OCI-LY1 (cell line): ENCODE measurements at regions not wholly inside any gene's neighbourhood (a gene's known extent, or its start where the extent isn't known, plus 50 kb on each side); places are given as distances from the start of the nearest gene placed in this dataset.
"Not testable (repeated sequence)": the region's sequence is repeated elsewhere in the genome, so short reads cannot be mapped to it uniquely, and the experiment has no call there.

Experiments
- H2AFZ ChIP-seq: fragments of 200-600 bp; sonication (generic), shearing (Covaris generic); 2 replicates; pipeline ENCODE4 v1.6.0; 2014; ENCODE audit warnings: antibody characterized with exemption, mild to moderate bottlenecking, low read length
- H3F3A ChIP-seq: fragments of 200-600 bp; sonication (generic), shearing (Covaris generic); 2 replicates; pipeline ENCODE4 v1.6.0; 2014; ENCODE audit warnings: mild to moderate bottlenecking, antibody characterized with exemption, low read length, moderate library complexity; ENCODE audit not compliant: insufficient read depth
- H3K27ac ChIP-seq: fragments of 200-600 bp; sonication (generic); 2 replicates; pipeline ENCODE4 v1.5.1; 2014; ENCODE audit warnings: low read length, mixed run types, mild to moderate bottlenecking, low read depth; ENCODE audit not compliant: poor library complexity, severe bottlenecking
- H3K27me3 ChIP-seq: fragments of 200-600 bp; sonication (generic); 2 replicates; pipeline ENCODE4 v1.6.0; 2014; ENCODE audit warnings: antibody characterized with exemption, mild to moderate bottlenecking, low read length, moderate library complexity; ENCODE audit not compliant: insufficient read depth
- H3K36me3 ChIP-seq: fragments of 200-600 bp; sonication (generic); 2 replicates; pipeline ENCODE4 v1.6.1; 2014; ENCODE audit warnings: mild to moderate bottlenecking, antibody characterized with exemption, low read length, moderate library complexity, mixed read lengths; ENCODE audit not compliant: insufficient read depth
- H3K4me1 ChIP-seq: fragments of 200-600 bp; sonication (generic); 2 replicates; pipeline ENCODE4 v1.5.1; 2014; ENCODE audit warnings: mild to moderate bottlenecking, low read length, moderate library complexity; ENCODE audit not compliant: insufficient read depth, severe bottlenecking
- H3K4me2 ChIP-seq: fragments of 200-600 bp; sonication (generic), shearing (Covaris generic); 2 replicates; pipeline ENCODE4 v1.6.1; 2014; ENCODE audit warnings: low read length
- H3K4me3 ChIP-seq: fragments of 200-600 bp; sonication (generic); 2 replicates; pipeline ENCODE4 v1.5.1; 2014; ENCODE audit warnings: low read length, low read depth, mild to moderate bottlenecking, mixed read lengths; ENCODE audit not compliant: poor library complexity, severe bottlenecking
- H3K79me2 ChIP-seq: fragments of 200-600 bp; shearing (Covaris generic); 2 replicates; pipeline ENCODE4 v1.6.1; 2016; ENCODE audit warnings: mixed run types, low read length, mixed read lengths; ENCODE audit not compliant: insufficient read depth
- H3K9ac ChIP-seq: fragments of 200-600 bp; sonication (generic), shearing (Covaris generic); 2 replicates; pipeline ENCODE4 v1.6.1; 2014; ENCODE audit warnings: mild to moderate bottlenecking, low read length, mixed read lengths
- H3K9me2 ChIP-seq: fragments of 200-600 bp; sonication (generic), shearing (Covaris generic); 2 replicates; pipeline ENCODE4 v1.6.1; 2014; ENCODE audit warnings: low read depth, mild to moderate bottlenecking, low read length, mixed read lengths
- H3K9me3 ChIP-seq: fragments of 200-600 bp; shearing (Covaris generic); 2 replicates; pipeline ENCODE4 v1.6.1; 2014; ENCODE audit warnings: low read length, mixed read lengths
- H4K20me1 ChIP-seq: fragments of 200-600 bp; sonication (generic), shearing (Covaris generic); 2 replicates; pipeline ENCODE4 v1.6.0; 2016; ENCODE audit warnings: mild to moderate bottlenecking, low read length; ENCODE audit not compliant: insufficient read depth
- EZH2 ChIP-seq: fragments of 200-600 bp; sonication (generic), shearing (Covaris generic); IDR thresholded peaks from 2 replicates; pipeline ENCODE4 v1.8.0; 2017; ENCODE audit warnings: borderline replicate concordance, mixed run types, mild to moderate bottlenecking, antibody characterized with exemption, low read length, moderate library complexity, mixed read lengths
- TF ChIP-seq, protein P1 (sequence below): fragments of 200-600 bp; sonication (generic), shearing (Covaris generic); IDR thresholded peaks from 2 replicates; pipeline ENCODE4 v1.5.1; 2017; ENCODE audit warnings: mild to moderate bottlenecking, antibody characterized with exemption, low read length, moderate library complexity, mixed read lengths

DNA sequence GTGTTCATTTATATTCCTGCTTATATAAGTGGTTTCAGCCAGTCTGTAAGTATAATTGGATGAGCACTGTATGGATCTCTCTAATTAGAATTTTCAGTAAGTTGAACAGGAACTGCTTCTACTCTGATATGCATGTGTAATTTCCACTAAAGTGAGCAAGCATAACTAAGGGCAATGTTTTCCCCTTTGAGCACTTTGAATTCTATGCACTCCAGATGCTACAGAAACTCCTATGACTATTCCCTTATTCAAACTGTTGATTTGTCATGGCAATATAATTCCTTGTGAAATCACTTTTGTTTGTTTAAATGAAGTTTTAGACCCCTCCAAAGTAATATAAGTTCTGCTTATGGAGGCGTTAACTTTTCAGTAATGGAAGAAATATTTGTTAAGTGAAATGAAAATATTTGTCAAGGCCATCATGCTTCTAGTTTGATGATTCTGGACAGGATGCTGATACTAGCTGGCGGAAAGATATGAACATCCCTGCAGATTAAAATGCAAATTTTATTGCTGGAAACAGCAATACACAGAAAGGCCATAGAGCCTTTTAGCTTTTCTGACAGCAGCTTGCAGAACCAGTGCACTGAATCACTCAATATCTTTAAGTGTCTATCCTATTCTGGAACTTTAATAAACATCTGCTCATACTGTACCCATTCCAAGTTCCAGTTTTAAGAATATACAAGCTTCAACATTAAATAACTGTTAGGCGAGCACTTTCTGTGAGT, 1460.8 kb downstream of the RAPGEF2 start:
- no peak overlapping the region for H3K27ac ChIP-seq
- H3K9ac ChIP-seq: no peak overlapping the region
- no peaks in the 10 kb centered on the region for H3K9me2 ChIP-seq
- no peaks in the 10 kb centered on the region for H3F3A ChIP-seq
- no peaks in the 10 kb centered on the region for H3K27me3 ChIP-seq
- H3K79me2 ChIP-seq: no peaks in the 10 kb centered on the region
- H3K4me2 ChIP-seq: no peak overlapping the region
- no peaks in the 10 kb centered on the region for H3K9me3 ChIP-seq
- H3K4me3 ChIP-seq: no peak overlapping the region
- H3K4me1 ChIP-seq: no peaks in the 10 kb centered on the region
- H4K20me1 ChIP-seq: no peaks in the 10 kb centered on the region
- no peaks in the 10 kb centered on the region for H3K36me3 ChIP-seq
- TF ChIP-seq EZH2: no peak
- TF ChIP-seq, protein P1, sequence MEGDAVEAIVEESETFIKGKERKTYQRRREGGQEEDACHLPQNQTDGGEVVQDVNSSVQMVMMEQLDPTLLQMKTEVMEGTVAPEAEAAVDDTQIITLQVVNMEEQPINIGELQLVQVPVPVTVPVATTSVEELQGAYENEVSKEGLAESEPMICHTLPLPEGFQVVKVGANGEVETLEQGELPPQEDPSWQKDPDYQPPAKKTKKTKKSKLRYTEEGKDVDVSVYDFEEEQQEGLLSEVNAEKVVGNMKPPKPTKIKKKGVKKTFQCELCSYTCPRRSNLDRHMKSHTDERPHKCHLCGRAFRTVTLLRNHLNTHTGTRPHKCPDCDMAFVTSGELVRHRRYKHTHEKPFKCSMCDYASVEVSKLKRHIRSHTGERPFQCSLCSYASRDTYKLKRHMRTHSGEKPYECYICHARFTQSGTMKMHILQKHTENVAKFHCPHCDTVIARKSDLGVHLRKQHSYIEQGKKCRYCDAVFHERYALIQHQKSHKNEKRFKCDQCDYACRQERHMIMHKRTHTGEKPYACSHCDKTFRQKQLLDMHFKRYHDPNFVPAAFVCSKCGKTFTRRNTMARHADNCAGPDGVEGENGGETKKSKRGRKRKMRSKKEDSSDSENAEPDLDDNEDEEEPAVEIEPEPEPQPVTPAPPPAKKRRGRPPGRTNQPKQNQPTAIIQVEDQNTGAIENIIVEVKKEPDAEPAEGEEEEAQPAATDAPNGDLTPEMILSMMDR: no peak
- no peak overlapping the region for H2AFZ ChIP-seq

DNA sequence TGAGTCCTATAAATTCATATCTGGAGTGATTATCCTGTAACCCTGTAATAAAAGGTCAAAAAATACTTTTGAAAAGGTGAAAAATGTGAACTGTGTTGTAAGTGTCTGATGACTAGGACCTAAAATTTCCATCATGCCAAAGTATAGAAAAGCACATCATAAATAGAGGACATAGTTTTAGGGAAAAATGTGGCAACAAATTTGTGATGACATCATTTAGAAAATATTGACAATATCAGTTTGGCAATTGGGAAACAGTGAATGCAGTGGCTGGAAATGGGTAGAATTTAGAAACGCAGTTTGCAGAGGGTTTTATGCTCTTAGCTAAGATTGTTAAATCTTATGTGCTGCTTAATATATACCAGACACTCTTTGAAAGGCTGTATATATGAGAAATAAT, 1464.8 kb downstream of the RAPGEF2 start:
- no peak overlapping the region for H3K4me3 ChIP-seq
- H3F3A ChIP-seq: no peaks in the 10 kb centered on the region
- no peak overlapping the region for H2AFZ ChIP-seq
- TF ChIP-seq, protein P1: no peak
- TF ChIP-seq EZH2: no peak
- no peak overlapping the region for H3K27ac ChIP-seq
- no peaks in the 10 kb centered on the region for H3K9me3 ChIP-seq
- H3K9ac ChIP-seq: no peak overlapping the region
- no peaks in the 10 kb centered on the region for H3K27me3 ChIP-seq
- H3K4me1 ChIP-seq: no peaks in the 10 kb centered on the region
- no peaks in the 10 kb centered on the region for H4K20me1 ChIP-seq
- H3K36me3 ChIP-seq: no peaks in the 10 kb centered on the region
- H3K4me2 ChIP-seq: no peak overlapping the region
- no peaks in the 10 kb centered on the region for H3K9me2 ChIP-seq
- no peaks in the 10 kb centered on the region for H3K79me2 ChIP-seq

DNA sequence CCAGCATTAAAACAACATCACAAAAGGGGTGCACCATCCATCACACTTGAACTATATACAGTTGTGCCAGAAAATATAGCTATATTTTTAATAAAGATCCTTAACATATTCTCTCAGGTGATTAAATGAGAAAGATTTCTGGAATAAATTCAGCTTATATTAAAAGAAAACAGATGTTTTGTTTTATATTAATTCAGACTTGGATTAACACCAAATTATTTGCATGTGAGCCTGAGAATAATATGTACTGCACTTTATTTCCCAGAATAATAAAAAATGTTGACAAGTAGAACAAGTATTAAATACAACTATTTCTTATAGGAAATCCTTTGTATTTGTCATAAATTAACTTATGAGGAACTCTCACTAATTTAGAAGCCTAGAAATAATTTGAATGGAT, 1467.4 kb downstream of the RAPGEF2 start:
- no peaks in the 10 kb centered on the region for H3K27me3 ChIP-seq
- H3K9ac ChIP-seq: no peak overlapping the region
- TF ChIP-seq, protein P1: no peak
- no peak for TF ChIP-seq EZH2
- H3K9me2 ChIP-seq: no peaks in the 10 kb centered on the region
- no peak overlapping the region for H3K4me2 ChIP-seq
- no peaks in the 10 kb centered on the region for H3K4me1 ChIP-seq
- H4K20me1 ChIP-seq: no peaks in the 10 kb centered on the region
- H3K27ac ChIP-seq: no peak overlapping the region
- no peak overlapping the region for H2AFZ ChIP-seq
- no peaks in the 10 kb centered on the region for H3K79me2 ChIP-seq
- H3F3A ChIP-seq: no peaks in the 10 kb centered on the region
- H3K4me3 ChIP-seq: no peak overlapping the region
- H3K9me3 ChIP-seq: no peaks in the 10 kb centered on the region
- no peaks in the 10 kb centered on the region for H3K36me3 ChIP-seq

DNA sequence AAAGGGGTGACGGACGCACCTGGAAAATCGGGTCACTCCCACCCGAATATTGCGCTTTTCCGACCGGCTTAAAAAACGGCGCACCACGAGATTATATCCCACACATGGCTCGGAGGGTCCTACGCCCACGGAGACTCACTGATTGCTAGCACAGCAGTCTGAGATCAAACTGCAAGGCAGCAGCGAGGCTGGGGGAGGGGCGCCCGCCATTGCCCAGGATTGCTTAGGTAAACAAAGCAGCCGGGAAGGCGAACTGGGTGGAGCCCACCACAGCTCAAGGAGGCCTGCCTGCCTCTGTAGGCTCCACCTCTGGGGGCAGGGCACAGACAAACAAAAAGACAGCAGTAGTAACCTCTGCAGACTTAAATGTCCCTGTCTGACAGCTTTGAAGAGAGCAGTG, 1471.4 kb downstream of the RAPGEF2 start:
- not testable (repeated sequence) for H3K4me2 ChIP-seq, H3K4me3 ChIP-seq, H2AFZ ChIP-seq, H3K79me2 ChIP-seq, H3K27ac ChIP-seq, H3K27me3 ChIP-seq, H3K9me2 ChIP-seq, H4K20me1 ChIP-seq, H3K36me3 ChIP-seq, H3K9ac ChIP-seq, H3F3A ChIP-seq, H3K4me1 ChIP-seq, H3K9me3 ChIP-seq
